ENCODE measurements at regions not wholly inside any gene's neighbourhood (a gene's known extent, or its start where the extent isn't known, plus 50 kb on each side); places are given as distances from the start of the nearest gene placed in this dataset.
"Not testable (repeated sequence)": the region's sequence is repeated elsewhere in the genome, so short reads cannot be mapped to it uniquely, and the experiment has no call there.

DNA sequence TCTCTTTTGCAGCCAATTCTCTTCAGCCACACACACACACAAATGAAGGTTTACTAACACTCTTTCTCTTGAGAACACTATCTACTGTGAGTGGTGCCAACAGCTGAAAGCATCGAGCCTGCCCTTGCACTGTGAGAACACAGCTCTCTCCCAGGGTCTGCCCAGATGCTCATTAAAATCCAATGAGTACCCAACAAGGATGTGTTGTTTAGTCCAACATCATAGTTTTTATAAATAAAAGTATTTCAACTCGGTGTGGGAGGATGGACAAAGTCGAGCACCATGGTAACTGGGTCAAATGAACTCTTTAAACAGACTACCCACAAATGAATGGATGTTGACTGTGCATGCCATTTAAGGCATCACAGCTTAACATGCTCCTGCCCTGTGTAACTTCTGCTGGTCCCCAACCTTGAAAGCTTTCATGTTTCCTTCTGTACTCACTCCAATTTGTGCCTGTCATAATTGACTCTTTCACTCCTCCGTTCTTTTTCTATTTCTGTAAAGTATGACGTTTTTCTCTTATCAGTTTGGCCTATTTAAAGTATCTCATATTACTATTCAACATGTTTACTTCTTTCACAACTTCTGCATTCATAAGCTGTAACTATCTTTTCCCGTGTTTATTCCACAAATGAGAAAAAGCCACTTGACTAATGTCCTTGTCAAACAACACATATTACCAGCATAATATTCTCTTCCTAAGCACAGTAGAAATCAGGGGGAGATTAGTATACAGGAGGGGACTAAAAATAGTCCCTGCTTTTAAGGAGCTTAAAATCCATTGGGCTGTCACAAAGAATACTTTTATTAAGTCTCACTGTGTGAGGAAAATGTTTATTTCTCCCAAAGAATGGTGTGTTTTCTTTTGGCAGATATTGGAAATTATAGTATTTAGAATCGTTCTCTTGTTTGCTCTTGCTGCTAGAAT, 215.4 kb downstream of the RFPL4B start:
- intact Hi-C loops (cut with DNase I) = no loop called here
- peak in 30 of 42 donors; percentile 3 to 77 (median 36) for DNase-seq

DNA sequence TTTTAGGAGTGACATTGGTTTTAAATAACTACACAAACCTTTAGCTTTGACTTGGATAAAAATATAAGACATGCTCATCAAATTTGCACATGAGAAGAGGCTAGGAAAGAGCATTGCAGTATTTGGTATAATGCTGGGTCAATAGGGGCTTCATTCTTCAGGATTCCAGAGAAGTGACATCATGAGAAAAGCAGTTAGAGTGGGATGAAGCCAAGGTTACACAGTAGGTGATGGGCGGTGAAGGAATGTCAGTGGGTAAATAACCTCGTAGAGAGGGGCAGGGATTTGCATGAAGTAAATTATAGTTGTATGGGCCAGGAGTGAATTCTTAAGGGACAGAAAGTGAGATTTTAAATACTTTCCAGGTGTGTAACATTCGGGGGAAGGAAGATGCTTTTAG, 216.2 kb downstream of the RFPL4B start:
- no peak for DNase-seq

DNA sequence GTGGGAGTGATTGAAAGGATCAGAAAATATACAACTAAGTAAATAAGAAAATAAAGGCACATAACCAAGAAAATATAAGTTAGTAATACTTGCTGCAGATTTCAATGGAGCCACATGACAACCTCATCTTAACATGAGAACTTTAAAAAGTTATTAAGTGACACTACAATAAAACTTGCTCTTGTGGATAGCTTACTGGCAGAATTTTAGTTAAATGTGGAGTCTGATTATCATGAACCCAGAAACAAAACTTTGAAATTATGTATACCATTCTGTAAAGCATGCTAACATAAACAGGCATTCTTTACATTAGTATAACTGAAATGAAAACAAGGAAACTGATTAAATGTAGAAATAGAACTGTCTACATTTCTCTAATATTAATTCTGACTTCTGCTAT, 220.9 kb downstream of the RFPL4B start:
- intact Hi-C loops (cut with DNase I) = no loop called here
- DNase-seq = no peak

More for the DNA sequence above, 216.2 kb downstream of the RFPL4B start:
- intact Hi-C loops (cut with DNase I) = no loop called here

DNA sequence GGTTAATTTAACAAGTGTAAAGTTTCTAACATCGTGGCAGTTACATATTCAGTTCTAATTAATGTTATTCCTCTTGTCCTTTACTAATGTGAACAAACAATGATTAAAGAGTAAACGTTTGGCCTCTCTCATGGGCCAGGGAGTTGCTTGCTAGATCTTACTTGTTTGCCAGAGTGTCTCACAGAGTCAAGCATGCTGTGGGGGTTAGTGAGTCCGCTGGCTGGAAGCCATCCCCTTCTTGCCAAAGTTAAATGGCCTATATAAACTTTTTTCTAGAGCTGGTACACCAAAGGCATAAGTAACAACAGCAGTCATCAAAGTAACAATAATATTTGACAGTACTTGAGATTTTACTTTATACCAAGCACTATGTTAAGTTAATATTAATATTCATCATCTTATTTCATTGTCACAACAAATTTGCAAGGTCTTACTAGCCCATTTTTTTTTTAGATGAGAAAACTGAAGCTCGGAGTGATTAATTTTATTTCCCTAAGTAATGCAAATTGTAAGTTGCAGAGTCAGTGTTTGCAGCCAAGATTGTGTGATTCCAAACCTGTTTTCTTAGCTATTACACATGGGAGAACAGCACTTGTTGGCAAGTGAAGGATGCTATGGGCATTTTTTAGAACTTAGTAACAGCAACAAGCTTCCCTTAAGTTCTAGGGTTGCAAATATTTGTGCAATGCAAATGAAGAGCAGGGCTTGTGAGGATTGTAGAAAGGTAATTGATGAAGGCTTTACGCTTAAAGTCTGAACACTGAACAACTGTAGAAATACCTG, 224.5 kb downstream of the RFPL4B start:
- DNase-seq = peak in 21 of 42 donors; percentile 6 to 69 (median 26)
- intact Hi-C loops (cut with DNase I) = no loop called here

DNA sequence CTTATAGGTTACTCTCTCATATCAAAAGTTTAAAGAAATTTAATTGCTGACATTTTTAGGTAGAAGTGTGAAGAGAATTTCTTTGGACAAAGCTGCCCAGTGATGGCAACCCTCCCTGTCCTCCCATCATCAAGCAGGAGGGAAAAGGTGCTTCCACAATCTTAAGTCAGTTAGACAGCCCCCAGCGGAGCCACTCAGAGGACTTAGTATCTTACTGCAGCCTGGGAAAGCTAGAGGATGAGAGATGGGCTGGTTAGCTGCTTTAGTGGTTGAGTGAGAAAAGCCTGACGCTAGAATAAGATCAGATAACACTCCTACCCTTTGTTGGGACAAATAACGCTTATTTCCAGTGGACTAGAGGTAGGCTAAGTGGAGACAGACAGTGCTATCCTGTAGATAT, 227.1 kb downstream of the RFPL4B start:
- intact Hi-C loops (cut with DNase I) = no loop called here

DNA sequence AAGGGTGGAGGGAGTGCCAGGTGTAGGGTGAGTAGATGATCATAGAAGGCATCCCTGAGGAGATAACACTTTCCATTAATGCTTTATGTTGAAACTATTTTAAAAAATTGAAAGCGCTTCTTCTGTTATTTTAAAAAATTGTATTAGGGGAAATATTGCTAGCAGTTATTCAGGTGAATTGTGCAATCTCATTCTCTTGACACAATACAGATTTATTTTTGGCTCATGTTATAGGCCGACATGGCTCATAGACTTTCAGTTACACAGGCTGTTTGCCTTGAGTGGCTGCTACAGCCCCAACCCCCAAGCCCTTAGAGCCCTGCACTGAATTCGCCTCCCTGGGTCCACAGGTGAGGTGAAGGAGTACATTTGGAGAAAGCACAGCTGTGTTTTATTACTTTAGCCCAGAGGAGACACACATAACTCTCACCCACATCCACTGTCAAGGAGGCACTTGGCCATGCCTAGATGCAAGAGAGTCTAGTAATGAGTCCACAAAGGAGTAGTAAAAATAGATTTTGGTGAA, 228.2 kb downstream of the RFPL4B start:
- intact Hi-C loops (cut with DNase I) = no loop called here
- DNase-seq = no peak

More for the DNA sequence above, 227.1 kb downstream of the RFPL4B start:
- no peak for DNase-seq

DNA sequence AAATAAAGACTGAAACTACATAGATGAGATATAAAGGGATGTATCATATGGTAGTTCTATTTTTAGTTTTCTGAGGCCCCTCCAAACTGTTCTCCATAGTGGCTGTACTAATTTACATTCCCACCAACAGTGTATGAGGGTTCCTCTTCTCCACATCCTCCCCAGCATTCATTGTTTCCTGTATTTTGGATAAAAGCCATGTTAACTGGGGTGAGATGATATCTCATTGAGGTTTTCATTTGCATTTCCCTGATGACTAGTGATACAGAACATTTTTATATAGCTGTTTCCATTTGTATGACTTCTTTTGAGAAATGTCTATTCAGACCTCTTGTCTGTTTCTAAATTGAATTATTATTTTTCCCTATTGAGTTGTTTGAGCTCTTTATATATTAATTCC, 229.3 kb downstream of the RFPL4B start:
- DNase-seq = no peak
- intact Hi-C loops (cut with DNase I) = no loop called here

DNA sequence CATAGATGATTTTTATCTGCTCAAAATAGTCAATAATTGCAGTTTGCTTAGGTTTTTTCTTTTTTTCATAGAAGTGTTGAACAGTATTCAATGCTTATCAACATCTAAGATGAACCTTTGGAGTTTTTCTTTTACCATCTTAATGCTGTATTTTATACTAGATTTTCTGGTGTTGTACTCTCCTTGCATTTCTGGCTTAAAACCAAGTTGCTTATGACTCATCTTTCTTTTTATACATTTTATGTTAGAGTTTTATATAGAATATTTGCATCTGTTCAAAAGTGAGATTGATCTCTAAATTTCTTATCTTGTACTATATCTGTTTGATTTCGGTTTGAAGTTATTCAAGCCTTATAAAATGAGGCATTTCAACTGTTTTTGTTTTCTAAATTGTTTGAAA, 232.5 kb downstream of the RFPL4B start:
- no peak for DNase-seq
- intact Hi-C loops (cut with DNase I) = no loop called here

DNA sequence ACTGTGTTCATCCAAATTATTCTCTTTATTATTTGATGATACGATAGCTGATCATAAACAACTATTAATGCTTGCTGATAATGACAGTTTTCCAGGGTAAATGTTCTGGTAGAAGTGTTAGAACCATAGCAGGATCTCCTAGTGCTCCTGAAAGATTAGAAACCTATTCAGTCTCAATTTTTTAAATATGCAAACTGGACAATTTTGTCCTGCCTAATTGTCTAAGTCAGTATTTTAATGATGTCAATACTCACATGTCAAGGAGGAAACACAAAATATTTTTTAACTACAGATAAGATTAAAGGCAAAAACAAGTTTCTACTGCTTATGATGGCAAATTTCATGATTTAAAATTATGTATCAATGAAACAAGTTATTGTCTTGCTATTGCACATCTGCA, 233.9 kb downstream of the RFPL4B start:
- no peak for DNase-seq

DNA sequence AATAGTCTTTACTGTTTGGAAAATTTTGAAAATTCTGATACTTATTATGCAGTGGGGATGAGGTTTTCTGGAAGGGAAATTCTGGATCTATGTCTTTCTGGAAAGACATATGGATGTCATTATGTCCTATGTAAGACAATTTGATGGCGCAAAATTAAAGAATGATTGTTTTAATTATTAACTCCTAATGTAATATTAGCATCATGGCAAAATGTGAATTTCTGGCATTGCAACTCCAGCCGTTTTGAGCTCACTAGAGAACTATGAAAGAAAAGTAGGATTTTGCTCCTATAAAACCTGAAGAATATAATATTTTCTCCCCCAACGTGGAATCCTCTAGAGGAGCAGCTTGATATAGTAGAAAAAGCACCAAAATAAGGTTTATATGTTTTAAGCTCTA, 243.2 kb downstream of the RFPL4B start:
- DNase-seq = no peak
- intact Hi-C loops (cut with DNase I) = no loop called here

More for the DNA sequence above, 233.9 kb downstream of the RFPL4B start:
- intact Hi-C loops (cut with DNase I) = no loop called here

DNA sequence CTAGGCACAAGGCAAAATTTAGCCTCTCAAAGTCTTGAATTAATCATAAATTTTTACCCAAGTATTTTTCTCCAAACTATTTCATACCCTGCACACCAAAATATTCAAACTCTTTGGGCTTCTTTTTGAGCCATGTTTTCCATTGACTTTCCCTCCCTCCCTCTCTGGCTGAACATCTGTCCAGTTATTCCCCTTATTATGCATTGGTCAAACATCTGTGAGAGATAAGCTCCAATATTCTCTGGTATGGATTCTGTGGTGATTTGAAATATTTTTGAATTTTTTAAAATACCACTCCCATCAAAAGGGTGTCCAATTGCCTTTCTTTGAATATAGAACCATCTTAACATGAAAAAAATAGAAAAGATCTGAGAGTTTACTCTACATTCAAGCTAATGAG, 244.2 kb downstream of the RFPL4B start:
- DNase-seq = no peak
- intact Hi-C loops (cut with DNase I) = no loop called here

DNA sequence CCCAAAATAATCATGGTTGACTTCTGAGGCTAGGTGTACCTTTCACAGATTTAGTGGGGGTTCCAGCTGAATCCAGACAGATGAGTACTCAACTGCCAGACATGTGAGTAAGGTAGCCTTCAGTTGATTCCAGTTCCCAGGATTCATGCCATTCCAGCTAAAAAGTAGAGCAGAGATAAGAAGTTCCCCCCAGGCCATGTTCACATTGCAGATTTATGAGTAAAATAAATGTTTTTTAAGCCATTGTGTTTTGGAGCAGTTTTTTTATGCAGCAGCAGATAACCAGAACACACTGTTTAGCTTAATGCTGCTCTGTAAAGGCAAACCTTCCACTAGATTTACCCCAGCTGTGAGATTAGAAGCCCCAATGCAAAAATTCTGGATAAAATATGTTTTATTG, 245.0 kb downstream of the RFPL4B start:
- intact Hi-C loops (cut with DNase I) = no loop called here
- no peak for DNase-seq

DNA sequence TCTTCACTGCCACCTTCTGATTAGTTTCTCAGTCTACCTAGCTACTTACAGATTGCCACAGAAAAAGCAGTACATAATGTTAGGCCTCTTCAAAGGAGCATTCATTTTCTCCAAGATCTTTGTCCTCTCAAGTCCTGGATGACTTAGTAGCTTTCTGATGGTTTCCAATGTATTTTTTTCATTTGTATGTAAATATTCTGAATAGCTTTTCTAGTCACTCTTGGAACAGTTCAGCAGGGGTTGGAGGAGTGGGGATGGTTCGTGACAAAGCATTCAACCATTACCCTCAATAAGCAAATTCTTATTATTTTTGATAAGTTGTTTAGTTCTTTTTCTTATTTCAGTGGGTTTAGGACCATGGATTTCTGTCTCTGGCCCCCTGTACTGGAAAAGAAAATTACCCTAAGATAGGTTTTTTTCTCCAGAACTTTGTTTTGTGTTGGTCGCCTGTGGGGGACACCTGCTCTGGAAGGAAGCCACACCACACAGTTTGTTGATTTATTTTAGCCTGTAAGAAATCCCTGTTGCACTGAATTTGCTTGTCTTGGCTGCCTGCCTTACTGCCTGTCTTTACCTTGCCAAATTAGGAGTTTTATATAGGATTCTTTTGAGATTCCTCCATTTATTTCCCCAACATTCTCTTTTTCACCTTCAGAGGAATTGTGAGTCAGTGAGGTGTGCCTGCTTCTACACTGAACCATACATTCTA, 247.9 kb downstream of the RFPL4B start:
- intact Hi-C loops (cut with DNase I) = no loop called here
- no peak for DNase-seq

DNA sequence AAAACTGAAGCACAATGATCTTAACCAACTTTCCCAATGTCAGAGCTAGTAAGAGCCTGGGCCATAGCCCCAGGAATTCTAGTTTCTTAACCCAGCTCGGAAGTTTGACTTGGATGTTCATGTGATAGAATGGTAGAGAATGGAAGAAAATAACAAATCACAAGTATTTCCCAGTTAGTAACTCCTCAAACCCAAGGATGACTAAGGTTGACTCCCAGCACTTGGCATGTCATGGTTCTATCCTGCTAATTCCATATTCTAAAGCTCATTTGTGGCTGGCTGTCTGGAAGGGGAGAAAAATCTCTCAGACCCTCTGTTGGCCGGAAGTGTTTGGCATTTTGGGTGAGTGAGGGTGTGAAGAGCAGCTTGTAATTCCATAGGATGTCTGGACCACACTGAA, 248.7 kb downstream of the RFPL4B start:
- intact Hi-C loops (cut with DNase I) = no loop called here
- DNase-seq = no peak

DNA sequence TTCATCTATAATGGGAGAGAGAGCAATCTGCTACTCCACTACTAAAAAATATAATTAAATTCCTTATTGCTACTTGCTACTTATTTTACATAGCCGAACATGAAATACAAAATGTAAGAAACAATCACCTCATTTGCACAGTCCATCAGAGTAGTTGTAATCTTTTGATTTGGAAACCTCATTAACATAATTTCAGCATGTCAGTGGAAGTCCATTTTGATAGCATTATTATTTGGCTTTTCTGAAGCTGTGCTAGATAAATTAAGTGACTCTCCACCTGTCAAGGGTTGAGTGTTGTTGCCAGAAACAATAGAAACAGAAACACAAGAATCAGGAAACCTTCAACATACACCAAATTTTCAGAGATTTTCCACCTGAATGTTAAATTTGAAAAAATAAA, 250.0 kb downstream of the RFPL4B start:
- DNase-seq = no peak
- intact Hi-C loops (cut with DNase I) = no loop called here

DNA sequence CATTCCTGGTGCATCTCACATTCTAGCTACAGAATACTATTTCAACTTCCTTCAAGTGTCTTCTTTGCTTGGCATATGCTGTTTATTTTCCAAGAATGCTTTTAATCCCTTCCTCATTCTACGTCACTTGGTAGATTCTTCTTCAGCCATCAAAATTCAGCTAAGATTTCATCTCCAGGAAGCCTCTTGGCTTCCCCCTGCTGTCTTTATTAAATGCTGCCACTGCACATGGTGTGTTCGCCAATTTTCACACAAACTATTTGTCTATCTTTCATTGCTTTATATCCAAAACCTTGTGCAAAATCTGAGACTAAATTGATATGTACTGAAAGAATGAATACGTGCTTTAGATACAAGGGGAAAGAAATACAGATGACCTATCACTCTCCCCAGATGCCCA, 253.0 kb downstream of the RFPL4B start:
- no peak for DNase-seq
- intact Hi-C loops (cut with DNase I) = no loop called here

DNA sequence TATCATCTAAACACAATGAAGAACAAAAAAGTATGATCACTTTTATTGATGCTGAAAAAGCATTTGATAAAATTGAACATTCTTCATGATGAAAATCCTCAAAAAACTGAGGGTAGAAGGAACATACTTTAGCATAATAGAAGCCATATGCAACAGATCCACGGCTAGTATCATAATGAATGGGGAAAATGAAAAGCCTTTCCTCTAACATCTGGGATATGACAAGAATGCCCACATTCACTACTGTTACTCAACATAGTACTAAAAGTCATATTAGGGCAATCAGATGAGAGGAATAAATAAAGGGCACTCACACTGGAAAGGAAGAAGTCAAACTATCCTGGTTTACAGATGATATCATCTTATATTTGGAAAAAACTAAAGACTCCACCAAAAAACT, 256.6 kb downstream of the RFPL4B start:
- no peak for DNase-seq
- intact Hi-C loops (cut with DNase I) = no loop called here

DNA sequence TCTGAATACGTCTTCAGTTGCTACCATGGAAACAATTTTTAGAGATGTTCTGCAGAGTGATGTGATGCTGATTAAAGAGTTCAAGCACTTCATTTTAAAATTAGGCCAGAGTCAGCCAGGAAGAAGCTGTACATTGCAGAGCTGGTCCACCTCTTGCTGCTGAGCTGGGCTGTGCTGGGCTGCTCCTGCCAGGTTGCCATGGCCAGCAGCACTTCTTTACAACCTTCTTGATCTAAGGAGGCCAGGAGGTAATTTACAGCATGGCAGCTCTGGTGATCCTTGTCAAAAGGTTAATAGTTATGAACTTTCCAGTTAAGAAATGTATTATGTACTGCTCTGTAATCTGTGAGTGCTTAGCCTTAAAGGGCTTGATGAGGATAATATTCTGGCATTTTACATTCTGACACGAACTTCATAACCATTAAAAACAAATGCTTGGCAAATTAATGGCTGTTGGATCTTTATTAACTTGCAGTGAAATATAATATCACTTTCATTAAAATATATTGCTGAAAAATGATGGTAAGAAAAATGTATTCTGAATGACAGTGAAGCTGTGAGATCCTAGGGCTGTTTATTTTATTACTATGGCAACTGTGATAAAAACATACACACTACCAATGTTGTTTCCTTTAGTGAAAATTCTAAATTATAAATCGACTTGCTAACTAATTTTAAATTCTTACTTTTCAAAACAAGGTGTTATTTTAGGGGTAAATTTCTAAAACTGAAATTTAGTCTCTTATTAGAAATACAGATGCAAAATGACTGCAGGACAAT, 259.7 kb downstream of the RFPL4B start:
- peak in 1 of 42 donors; percentile 2 for DNase-seq
- intact Hi-C loops (cut with DNase I) = no loop called here

DNA sequence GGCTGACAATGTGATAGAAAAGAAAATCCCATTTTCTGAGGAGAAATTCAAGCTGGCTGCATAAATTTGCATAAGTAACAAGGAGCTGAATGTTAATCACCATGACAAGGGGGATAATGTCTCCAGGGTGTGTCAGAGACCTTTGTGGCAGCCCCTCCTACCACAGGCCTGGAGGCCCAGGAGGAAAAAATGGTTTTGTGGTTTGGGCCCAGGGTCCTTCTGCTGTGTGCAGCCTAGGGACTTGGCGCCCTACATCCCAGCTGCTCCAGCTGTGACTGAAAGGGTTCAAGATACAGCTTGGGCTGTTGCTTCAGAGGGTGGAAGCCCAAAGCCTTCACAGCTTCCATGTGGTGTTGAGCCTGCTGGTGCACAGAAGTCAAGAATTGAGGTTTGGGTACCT, 261.8 kb downstream of the RFPL4B start:
- intact Hi-C loops (cut with DNase I); DNase-seq: not testable (repeated sequence)
